ENCODE measurements at regions not wholly inside any gene's neighbourhood (a gene's known extent, or its start where the extent isn't known, plus 50 kb on each side); places are given as distances from the start of the nearest gene placed in this dataset.

- no peak for TF ChIP-seq MAZ (IDR thresholded peaks at IDR 0.05; ENCODE audit: borderline replicate concordance, low read depth, low read length)
- TF ChIP-seq POLR2A (IDR thresholded peaks at IDR 0.05; ENCODE audit: low read depth, low read length): no peak
- TF ChIP-seq, protein P1, sequence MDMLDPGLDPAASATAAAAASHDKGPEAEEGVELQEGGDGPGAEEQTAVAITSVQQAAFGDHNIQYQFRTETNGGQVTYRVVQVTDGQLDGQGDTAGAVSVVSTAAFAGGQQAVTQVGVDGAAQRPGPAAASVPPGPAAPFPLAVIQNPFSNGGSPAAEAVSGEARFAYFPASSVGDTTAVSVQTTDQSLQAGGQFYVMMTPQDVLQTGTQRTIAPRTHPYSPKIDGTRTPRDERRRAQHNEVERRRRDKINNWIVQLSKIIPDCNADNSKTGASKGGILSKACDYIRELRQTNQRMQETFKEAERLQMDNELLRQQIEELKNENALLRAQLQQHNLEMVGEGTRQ (IDR thresholded peaks at IDR 0.05; ENCODE audit: low read depth, low read length): no peak
- TF ChIP-seq, protein P2, sequence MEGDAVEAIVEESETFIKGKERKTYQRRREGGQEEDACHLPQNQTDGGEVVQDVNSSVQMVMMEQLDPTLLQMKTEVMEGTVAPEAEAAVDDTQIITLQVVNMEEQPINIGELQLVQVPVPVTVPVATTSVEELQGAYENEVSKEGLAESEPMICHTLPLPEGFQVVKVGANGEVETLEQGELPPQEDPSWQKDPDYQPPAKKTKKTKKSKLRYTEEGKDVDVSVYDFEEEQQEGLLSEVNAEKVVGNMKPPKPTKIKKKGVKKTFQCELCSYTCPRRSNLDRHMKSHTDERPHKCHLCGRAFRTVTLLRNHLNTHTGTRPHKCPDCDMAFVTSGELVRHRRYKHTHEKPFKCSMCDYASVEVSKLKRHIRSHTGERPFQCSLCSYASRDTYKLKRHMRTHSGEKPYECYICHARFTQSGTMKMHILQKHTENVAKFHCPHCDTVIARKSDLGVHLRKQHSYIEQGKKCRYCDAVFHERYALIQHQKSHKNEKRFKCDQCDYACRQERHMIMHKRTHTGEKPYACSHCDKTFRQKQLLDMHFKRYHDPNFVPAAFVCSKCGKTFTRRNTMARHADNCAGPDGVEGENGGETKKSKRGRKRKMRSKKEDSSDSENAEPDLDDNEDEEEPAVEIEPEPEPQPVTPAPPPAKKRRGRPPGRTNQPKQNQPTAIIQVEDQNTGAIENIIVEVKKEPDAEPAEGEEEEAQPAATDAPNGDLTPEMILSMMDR (conservative IDR thresholded peaks at IDR 0.05; ENCODE audit: low read depth, low read length): no peak
- no peak for TF ChIP-seq CEBPB (IDR thresholded peaks at IDR 0.05; ENCODE audit: low read depth, low read length)
- TF ChIP-seq RAD21 (IDR thresholded peaks at IDR 0.05; ENCODE audit: low read length): no peak
- TF ChIP-seq BHLHE40 (IDR thresholded peaks at IDR 0.05; ENCODE audit: low read depth, low read length): no peak
Observed at GRCh38 chr12:77433799-77434198, 368.4 kb upstream of the E2F7 start.

Data from IMR-90 (cell line).